ENCODE measurements at regions not wholly inside any gene's neighbourhood (a gene's known extent, or its start where the extent isn't known, plus 50 kb on each side); places are given as distances from the start of the nearest gene placed in this dataset.
A peak's percentile ranks its signal among the peaks of the same experiment; 100 is the strongest.

DNA sequence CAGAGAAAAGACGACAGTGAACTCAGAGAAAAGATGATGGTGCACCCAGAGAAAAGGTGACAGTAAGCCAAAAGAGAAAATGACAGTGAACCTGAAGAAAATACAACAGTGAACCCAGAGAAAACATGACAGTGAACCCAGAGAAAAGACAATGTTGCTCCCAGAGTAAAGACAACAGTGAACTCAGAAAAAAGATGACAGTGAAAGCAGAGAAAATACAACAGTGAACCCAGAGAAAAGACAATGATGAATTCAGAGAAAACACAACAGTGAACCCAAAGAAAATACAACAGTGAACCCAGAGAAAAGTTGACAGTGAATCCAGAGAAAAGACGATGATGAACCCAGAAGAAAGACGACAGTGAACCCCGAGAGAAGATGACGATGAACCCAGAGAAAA lies 140.5 kb upstream of the MAP3K4 start:
- Histone ChIP-seq H3K4me3 (ENCODE audit: low read depth in 1 of 3, low read length in 3 of 3) (no peak overlapping the region), H3K9me3 (ENCODE audit: control insufficient read depth in 2 of 2, insufficient read depth in 1 of 2, low read depth in 1 of 2, low read length in 1 of 2) (no peaks in the 10 kb centered on the region), H3K27me3 (ENCODE audit: control insufficient read depth in 3 of 3, insufficient read depth in 3 of 3, low read length in 3 of 3) (no peaks in the 10 kb centered on the region), H3K36me3 (ENCODE audit: control insufficient read depth in 3 of 3, insufficient read depth in 2 of 3, low read depth in 1 of 3, low read length in 3 of 3) (no peaks in the 10 kb centered on the region), H3K27ac (ENCODE audit: low read depth in 1 of 3, low read length in 2 of 3) (no peak overlapping the region), H3K4me1 (ENCODE audit: control insufficient read depth in 3 of 3, insufficient read depth in 2 of 3, low read depth in 1 of 3, low read length in 2 of 3) (no peaks in the 10 kb centered on the region)
- 87 to 91% (median 89%) methylated on average over 5 of the region's 5 CpGs for WGBS, 3 donors
- DNase-seq (no peak), FAIRE-seq (no peak)

DNA sequence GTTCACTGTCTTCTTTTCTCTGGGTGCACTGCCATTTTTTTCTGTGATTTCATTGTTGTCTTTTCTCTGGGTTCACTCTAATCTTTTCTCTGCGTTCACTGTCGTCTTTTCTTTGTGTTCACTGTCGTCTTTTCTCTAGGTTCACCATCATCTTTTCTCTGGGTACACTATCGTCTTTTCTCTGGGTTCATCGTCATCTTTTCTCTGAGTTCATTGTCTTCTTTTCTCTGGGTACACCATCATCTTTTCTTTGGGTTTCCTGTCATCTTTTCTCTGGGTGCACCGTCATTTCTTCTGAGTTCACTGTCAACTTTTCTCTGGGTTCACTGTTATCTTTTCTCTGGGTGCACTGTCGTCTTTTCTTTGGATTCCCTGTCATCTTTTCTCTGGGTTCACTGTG lies 137.6 kb upstream of the MAP3K4 start:
- 84 to 91% (median 89%) methylated on average over 7 of the region's 7 CpGs for WGBS, 3 donors
- Histone ChIP-seq H3K9me3 (ENCODE audit: control insufficient read depth in 2 of 2, insufficient read depth in 1 of 2, low read depth in 1 of 2, low read length in 1 of 2) (no peaks in the 10 kb centered on the region), H3K4me1 (ENCODE audit: control insufficient read depth in 3 of 3, insufficient read depth in 2 of 3, low read depth in 1 of 3, low read length in 2 of 3) (no peaks in the 10 kb centered on the region), H3K4me3 (ENCODE audit: low read depth in 1 of 3, low read length in 3 of 3) (no peak overlapping the region), H3K36me3 (ENCODE audit: control insufficient read depth in 3 of 3, insufficient read depth in 2 of 3, low read depth in 1 of 3, low read length in 3 of 3) (no peaks in the 10 kb centered on the region), H3K27me3 (ENCODE audit: control insufficient read depth in 3 of 3, insufficient read depth in 3 of 3, low read length in 3 of 3) (no peaks in the 10 kb centered on the region), H3K27ac (ENCODE audit: low read depth in 1 of 3, low read length in 2 of 3) (no peak overlapping the region)
- FAIRE-seq (no peak), DNase-seq (no peak)

DNA sequence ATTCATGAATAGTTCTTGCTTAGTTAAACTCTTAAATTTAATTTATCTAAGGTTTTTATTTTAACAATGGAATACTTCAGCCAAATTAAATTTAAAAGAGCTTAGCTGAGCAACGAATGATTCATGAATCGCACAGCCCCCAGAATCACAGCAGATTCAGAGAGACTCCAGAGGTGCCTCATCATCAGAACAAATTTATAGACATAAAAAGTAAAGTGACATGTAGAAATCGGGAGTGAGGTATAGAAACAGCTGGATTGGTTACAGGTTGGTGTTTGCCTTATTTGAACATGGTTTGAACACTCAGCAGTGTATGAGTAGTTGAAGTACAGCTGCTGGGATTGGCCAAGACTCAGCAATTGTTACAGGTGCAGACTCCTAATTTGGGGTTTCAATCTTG lies 132.7 kb upstream of the MAP3K4 start:
- Histone ChIP-seq H3K27ac (ENCODE audit: low read depth in 1 of 3, low read length in 2 of 3) (no peak overlapping the region), H3K36me3 (ENCODE audit: control insufficient read depth in 3 of 3, insufficient read depth in 2 of 3, low read depth in 1 of 3, low read length in 3 of 3) (no peaks in the 10 kb centered on the region), H3K27me3 (ENCODE audit: control insufficient read depth in 3 of 3, insufficient read depth in 3 of 3, low read length in 3 of 3) (no peaks in the 10 kb centered on the region), H3K9me3 (ENCODE audit: control insufficient read depth in 2 of 2, insufficient read depth in 1 of 2, low read depth in 1 of 2, low read length in 1 of 2) (no peaks in the 10 kb centered on the region), H3K4me1 (ENCODE audit: control insufficient read depth in 3 of 3, insufficient read depth in 2 of 3, low read depth in 1 of 3, low read length in 2 of 3) (no peaks in the 10 kb centered on the region), H3K4me3 (ENCODE audit: low read depth in 1 of 3, low read length in 3 of 3) (no peak overlapping the region)
- no peak for DNase-seq
- WGBS, 3 donors, result 90 to 95% (median 90%) methylated on average over 3 of the region's 3 CpGs
- no peak for FAIRE-seq

DNA sequence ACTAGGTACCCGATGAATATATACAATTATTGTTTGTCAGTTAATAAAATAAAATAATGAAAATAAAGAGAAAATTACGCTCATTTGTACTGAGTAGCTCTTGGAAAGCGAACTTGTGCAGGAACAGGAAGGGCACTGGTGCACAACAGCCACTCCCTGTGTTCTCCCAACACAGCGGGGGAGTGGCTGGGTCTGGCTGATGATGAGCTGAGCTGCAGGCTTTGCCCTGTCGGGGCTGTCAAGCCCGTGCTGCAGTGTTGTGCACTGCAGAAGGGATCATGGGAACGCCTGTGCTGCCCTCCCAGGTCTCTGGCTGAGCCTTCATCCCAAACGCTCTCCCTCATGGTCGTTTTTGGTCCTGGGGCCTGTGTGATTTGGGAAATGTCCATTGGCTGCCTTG lies 131.7 kb upstream of the MAP3K4 start:
- WGBS, 3 donors, result 65 to 81% (median 70%) methylated on average over 9 of the region's 9 CpGs
- FAIRE-seq (no peak), DNase-seq (no peak)
- Histone ChIP-seq H3K4me3 (ENCODE audit: low read depth in 1 of 3, low read length in 3 of 3) (no peak overlapping the region), H3K4me1 (ENCODE audit: control insufficient read depth in 3 of 3, insufficient read depth in 2 of 3, low read depth in 1 of 3, low read length in 2 of 3) (no peaks in the 10 kb centered on the region), H3K27me3 (ENCODE audit: control insufficient read depth in 3 of 3, insufficient read depth in 3 of 3, low read length in 3 of 3) (no peaks in the 10 kb centered on the region), H3K36me3 (ENCODE audit: control insufficient read depth in 3 of 3, insufficient read depth in 2 of 3, low read depth in 1 of 3, low read length in 3 of 3) (no peaks in the 10 kb centered on the region), H3K9me3 (ENCODE audit: control insufficient read depth in 2 of 2, insufficient read depth in 1 of 2, low read depth in 1 of 2, low read length in 1 of 2) (no peaks in the 10 kb centered on the region), H3K27ac (ENCODE audit: low read depth in 1 of 3, low read length in 2 of 3) (no peak overlapping the region)

- no peak overlapping the region for H3K27ac ChIP-seq (ENCODE audit: low read depth in 1 of 3, low read length in 2 of 3)
- H3K36me3 ChIP-seq (ENCODE audit: control insufficient read depth in 3 of 3, insufficient read depth in 2 of 3, low read depth in 1 of 3, low read length in 3 of 3), result no peaks in the 10 kb centered on the region
- peaks cover 0 to under 1% of the 10 kb centered on the region in 2 donors for H3K9me3 ChIP-seq (ENCODE audit: control insufficient read depth in 2 of 2, insufficient read depth in 1 of 2, low read depth in 1 of 2, low read length in 1 of 2)
- H3K4me1 ChIP-seq (ENCODE audit: control insufficient read depth in 3 of 3, insufficient read depth in 2 of 3, low read depth in 1 of 3, low read length in 2 of 3), result no peaks in the 10 kb centered on the region
- no peaks in the 10 kb centered on the region for H3K27me3 ChIP-seq (ENCODE audit: control insufficient read depth in 3 of 3, insufficient read depth in 3 of 3, low read length in 3 of 3)
- DNase-seq (no peak), FAIRE-seq (no peak)
- H3K4me3 ChIP-seq (ENCODE audit: low read depth in 1 of 3, low read length in 3 of 3), result no peak overlapping the region
- 43 to 56% (median 54%) methylated on average over 4 of the region's 4 CpGs for WGBS, 3 donors
Measured at GRCh38 chr6:160861824-160862223, 129.7 kb upstream of the MAP3K4 start.

DNA sequence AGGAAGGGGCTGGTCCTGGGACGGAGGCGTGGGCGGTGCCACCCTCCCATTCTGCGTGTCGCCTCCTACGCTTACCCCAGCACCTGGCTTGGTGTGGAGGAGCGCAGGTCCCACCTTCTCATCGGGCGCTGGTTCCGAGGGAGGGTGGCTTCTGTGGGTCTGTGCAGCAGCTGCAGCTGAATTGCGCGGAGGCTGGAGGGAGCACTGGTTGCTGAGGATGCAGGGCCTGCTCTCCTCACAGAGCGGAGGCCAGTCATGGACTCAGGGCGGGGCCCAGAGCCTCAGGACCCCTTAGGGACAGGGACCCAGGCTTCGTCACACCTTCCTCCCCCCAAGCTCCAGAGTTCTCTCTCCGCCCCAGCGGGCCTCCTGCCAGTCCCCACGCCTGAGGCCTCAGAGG lies 127.8 kb upstream of the MAP3K4 start:
- no peak overlapping the region for H3K4me3 ChIP-seq (ENCODE audit: low read depth in 1 of 3, low read length in 3 of 3)
- 89 to 95% (median 94%) methylated on average over 14 to 18 of the region's 18 CpGs for WGBS, 3 donors
- no peak for FAIRE-seq

DNA sequence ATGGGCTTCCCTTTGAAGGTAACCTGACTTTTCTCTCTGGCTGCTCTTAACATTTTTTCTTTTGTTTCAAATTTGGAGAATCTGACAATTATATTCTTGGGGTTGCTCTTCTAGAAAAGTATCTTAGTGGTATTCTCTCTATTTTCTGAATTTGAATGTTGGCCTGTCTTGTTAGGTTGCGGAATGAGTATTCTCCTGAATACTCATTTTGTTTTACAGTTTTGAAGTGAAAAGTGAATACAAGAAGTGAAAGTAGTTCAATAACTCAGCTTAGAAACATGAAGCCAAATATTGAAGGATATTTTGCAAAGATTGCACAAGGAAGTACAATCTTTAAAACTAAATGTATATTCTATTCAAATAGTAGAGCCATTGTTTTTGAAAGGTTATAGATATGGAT lies 120.2 kb upstream of the MAP3K4 start:
- no peak for FAIRE-seq

More for the DNA sequence above, 127.8 kb upstream of the MAP3K4 start:
- DNase-seq, result no peak
- Histone ChIP-seq H3K9me3 (ENCODE audit: control insufficient read depth in 2 of 2, insufficient read depth in 1 of 2, low read depth in 1 of 2, low read length in 1 of 2) (peaks cover 0 to 2% of the 10 kb centered on the region in 2 donors), H3K27me3 (ENCODE audit: control insufficient read depth in 3 of 3, insufficient read depth in 3 of 3, low read length in 3 of 3) (no peaks in the 10 kb centered on the region), H3K36me3 (ENCODE audit: control insufficient read depth in 3 of 3, insufficient read depth in 2 of 3, low read depth in 1 of 3, low read length in 3 of 3) (no peaks in the 10 kb centered on the region), H3K27ac (ENCODE audit: low read depth in 1 of 3, low read length in 2 of 3) (no peak overlapping the region), H3K4me1 (ENCODE audit: control insufficient read depth in 3 of 3, insufficient read depth in 2 of 3, low read depth in 1 of 3, low read length in 2 of 3) (no peaks in the 10 kb centered on the region)

DNA sequence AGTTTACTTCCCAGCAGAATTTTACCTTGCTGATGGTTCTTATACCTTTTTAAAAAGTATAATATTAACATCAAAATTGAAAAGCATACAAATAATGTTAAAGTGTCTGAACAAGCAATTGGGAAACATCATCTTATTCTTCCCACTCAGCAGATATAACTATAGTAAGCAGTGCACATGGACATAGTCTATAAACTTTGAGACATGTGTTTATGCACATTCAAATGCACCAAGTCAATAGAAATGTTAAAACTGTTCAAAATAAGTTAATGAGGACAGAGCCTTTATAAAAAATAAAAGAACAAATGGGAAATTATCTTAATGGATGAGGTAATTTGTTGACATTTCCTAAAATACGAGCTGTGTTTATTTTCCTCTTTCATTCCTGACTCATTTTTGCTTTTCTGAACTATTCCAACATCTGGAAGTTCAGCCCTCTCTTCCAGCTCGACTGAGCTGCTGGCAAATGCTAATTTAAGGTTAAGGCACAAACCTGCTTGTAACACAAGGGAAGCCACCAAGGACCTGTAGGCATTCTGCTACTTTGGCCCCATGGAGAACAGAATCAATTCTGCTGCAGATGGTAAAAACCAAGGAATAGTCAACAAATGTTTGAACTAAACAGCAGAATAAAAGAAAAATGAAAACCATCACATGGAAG lies 110.3 kb upstream of the MAP3K4 start:
- Histone ChIP-seq H3K9me3 (ENCODE audit: control insufficient read depth in 2 of 2, insufficient read depth in 1 of 2, low read depth in 1 of 2, low read length in 1 of 2) (no peaks in the 10 kb centered on the region), H3K4me1 (ENCODE audit: control insufficient read depth in 3 of 3, insufficient read depth in 2 of 3, low read depth in 1 of 3, low read length in 2 of 3) (no peaks in the 10 kb centered on the region), H3K27me3 (ENCODE audit: control insufficient read depth in 3 of 3, insufficient read depth in 3 of 3, low read length in 3 of 3) (no peaks in the 10 kb centered on the region), H3K36me3 (ENCODE audit: control insufficient read depth in 3 of 3, insufficient read depth in 2 of 3, low read depth in 1 of 3, low read length in 3 of 3) (no peaks in the 10 kb centered on the region), H3K4me3 (ENCODE audit: low read depth in 1 of 3, low read length in 3 of 3) (no peak overlapping the region), H3K27ac (ENCODE audit: low read depth in 1 of 3, low read length in 2 of 3) (no peak overlapping the region)
- 6 to 11% (median 10%) methylated on average over 2 of the region's 2 CpGs for WGBS, 3 donors
- DNase-seq (no peak), FAIRE-seq (no peak)

More for the DNA sequence above, 120.2 kb upstream of the MAP3K4 start:
- Histone ChIP-seq H3K27me3 (ENCODE audit: control insufficient read depth in 3 of 3, insufficient read depth in 3 of 3, low read length in 3 of 3) (no peaks in the 10 kb centered on the region), H3K27ac (ENCODE audit: low read depth in 1 of 3, low read length in 2 of 3) (no peak overlapping the region), H3K36me3 (ENCODE audit: control insufficient read depth in 3 of 3, insufficient read depth in 2 of 3, low read depth in 1 of 3, low read length in 3 of 3) (no peaks in the 10 kb centered on the region), H3K4me3 (ENCODE audit: low read depth in 1 of 3, low read length in 3 of 3) (no peak overlapping the region), H3K4me1 (ENCODE audit: control insufficient read depth in 3 of 3, insufficient read depth in 2 of 3, low read depth in 1 of 3, low read length in 2 of 3) (no peaks in the 10 kb centered on the region), H3K9me3 (ENCODE audit: control insufficient read depth in 2 of 2, insufficient read depth in 1 of 2, low read depth in 1 of 2, low read length in 1 of 2) (peaks cover 0 to 2% of the 10 kb centered on the region in 2 donors)
- DNase-seq, result no peak
- WGBS, 3 donors, result 84 to 96% (median 87%) methylated on average over 1 of the region's 1 CpG

GRCh38 chr6:160882006-160882405 lies 109.6 kb upstream of the MAP3K4 start:
- Histone ChIP-seq H3K27ac (ENCODE audit: low read depth in 1 of 3, low read length in 2 of 3) (no peak overlapping the region), H3K36me3 (ENCODE audit: control insufficient read depth in 3 of 3, insufficient read depth in 2 of 3, low read depth in 1 of 3, low read length in 3 of 3) (no peaks in the 10 kb centered on the region), H3K4me3 (ENCODE audit: low read depth in 1 of 3, low read length in 3 of 3) (no peak overlapping the region), H3K9me3 (ENCODE audit: control insufficient read depth in 2 of 2, insufficient read depth in 1 of 2, low read depth in 1 of 2, low read length in 1 of 2) (no peaks in the 10 kb centered on the region), H3K27me3 (ENCODE audit: control insufficient read depth in 3 of 3, insufficient read depth in 3 of 3, low read length in 3 of 3) (no peaks in the 10 kb centered on the region), H3K4me1 (ENCODE audit: control insufficient read depth in 3 of 3, insufficient read depth in 2 of 3, low read depth in 1 of 3, low read length in 2 of 3) (no peaks in the 10 kb centered on the region)
- WGBS, 3 donors, result 38 to 52% (median 39%) methylated on average over 2 of the region's 2 CpGs
- FAIRE-seq (peak; percentile 72), DNase-seq (no peak)

Measured in small intestine (tissue), 7 donors.